ENCODE measurements at regions not wholly inside any gene's neighbourhood (a gene's known extent, or its start where the extent isn't known, plus 50 kb on each side); places are given as distances from the start of the nearest gene placed in this dataset.

DNA sequence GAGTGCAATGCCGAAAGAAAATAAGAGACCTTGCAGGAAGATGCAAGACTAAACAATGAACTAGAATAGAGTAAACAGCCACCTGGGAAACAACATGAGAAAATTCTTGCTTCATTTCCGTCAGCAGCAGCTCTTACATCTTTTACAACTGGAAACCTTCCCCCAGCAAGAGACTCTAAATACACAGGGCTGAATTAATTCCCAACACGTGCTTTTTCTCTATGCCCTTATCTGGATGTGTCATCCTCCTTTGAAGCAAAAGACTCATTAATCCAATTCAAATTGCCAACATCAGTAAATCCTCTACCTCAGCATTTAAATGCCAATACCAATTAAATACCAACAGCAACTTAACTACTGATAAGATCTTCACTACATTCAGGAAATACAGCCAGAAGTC is 99.0 kb upstream of the PDE1C start:
- Histone ChIP-seq H3K9me3 (ENCODE audit: control insufficient read depth in 2 of 2, low read length in 2 of 2) (no peaks in the 10 kb centered on the region), H3K36me3 (ENCODE audit: control insufficient read depth, insufficient read depth, low read length) (no peaks in the 10 kb centered on the region), H3K27ac (ENCODE audit: insufficient read depth, low read length, poor library complexity, severe bottlenecking) (no peak overlapping the region), H3K27me3 (ENCODE audit: control insufficient read depth, insufficient read depth, low read length) (no peaks in the 10 kb centered on the region), H3K4me3 (ENCODE audit: low read depth, low read length) (no peak overlapping the region), H3K4me1 (ENCODE audit: control insufficient read depth, insufficient read depth, low read length, poor library complexity, severe bottlenecking) (no peaks in the 10 kb centered on the region)
- Mint-ChIP-seq H3K27me3 (no peaks in the 10 kb centered on the region), H3K4me1 (no peaks in the 10 kb centered on the region), H3K27ac (no peak overlapping the region), H3K36me3 (no peaks in the 10 kb centered on the region), H3K9me3 (peaks cover 0 to 16% (median 3%) of the 10 kb centered on the region in 7 donors), H3K4me3 (no peak overlapping the region)
- ATAC-seq (ENCODE audit: low read depth in 2 of 2) (no peak), DNase-seq (no peak)

DNA sequence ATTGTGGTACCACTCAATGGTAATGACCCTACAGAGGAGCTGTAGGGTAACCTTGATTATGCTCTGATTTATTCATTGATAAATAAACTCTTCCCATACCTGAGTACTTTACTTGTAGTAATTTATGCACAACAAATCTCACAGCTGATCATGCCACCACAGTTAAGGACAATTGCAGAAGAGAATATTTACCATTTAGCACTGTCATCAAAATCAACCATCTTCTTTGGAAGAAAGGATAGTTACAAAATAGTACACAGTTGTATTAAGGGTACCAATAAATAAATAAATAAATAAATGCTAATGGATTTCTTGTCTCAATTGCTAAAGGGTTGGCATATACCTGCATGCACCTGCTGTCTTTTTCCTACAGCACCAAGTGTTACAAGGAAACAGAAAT is 97.6 kb upstream of the PDE1C start:
- no peaks in the 10 kb centered on the region for H3K36me3 ChIP-seq (ENCODE audit: control insufficient read depth, insufficient read depth, low read length)
- H3K27me3 ChIP-seq (ENCODE audit: control insufficient read depth, insufficient read depth, low read length) = no peaks in the 10 kb centered on the region
- no peak overlapping the region for H3K4me3 ChIP-seq (ENCODE audit: low read depth, low read length)
- H3K27ac ChIP-seq (ENCODE audit: insufficient read depth, low read length, poor library complexity, severe bottlenecking) = no peak overlapping the region
- DNase-seq (no peak), ATAC-seq (ENCODE audit: low read depth in 2 of 2) (no peak)
- H3K9me3 ChIP-seq (ENCODE audit: control insufficient read depth in 2 of 2, low read length in 2 of 2) = no peaks in the 10 kb centered on the region
- Mint-ChIP-seq H3K9me3 (peaks cover 0 to 15% (median 3%) of the 10 kb centered on the region in 7 donors), H3K4me1 (no peaks in the 10 kb centered on the region), H3K4me3 (no peak overlapping the region), H3K36me3 (no peaks in the 10 kb centered on the region), H3K27ac (no peak overlapping the region), H3K27me3 (no peaks in the 10 kb centered on the region)
- no peaks in the 10 kb centered on the region for H3K4me1 ChIP-seq (ENCODE audit: control insufficient read depth, insufficient read depth, low read length, poor library complexity, severe bottlenecking)

DNA sequence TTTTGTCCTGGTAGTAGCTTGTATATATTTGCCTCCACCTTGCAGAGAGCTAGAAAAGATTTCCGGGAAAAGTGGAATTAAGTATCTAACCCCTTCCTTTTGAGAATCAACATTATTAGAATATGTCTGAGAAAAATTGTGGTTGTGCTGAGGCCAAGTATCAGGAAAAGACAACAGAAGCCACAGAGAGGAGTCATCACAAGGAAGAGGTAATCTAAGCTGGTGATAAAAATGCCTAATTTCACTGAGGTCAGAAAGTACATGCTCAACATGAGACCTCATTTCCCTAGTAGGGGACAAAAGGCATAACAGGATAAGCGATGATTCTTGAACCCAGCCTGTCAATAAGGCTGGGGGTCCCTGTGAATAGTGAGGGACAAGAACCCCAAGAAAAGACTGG is 97.0 kb upstream of the PDE1C start:
- peaks cover 0 to 13% (median 3%) of the 10 kb centered on the region in 7 donors for H3K9me3 Mint-ChIP-seq
- Histone ChIP-seq H3K27me3 (ENCODE audit: control insufficient read depth, insufficient read depth, low read length) (no peaks in the 10 kb centered on the region), H3K36me3 (ENCODE audit: control insufficient read depth, insufficient read depth, low read length) (no peaks in the 10 kb centered on the region), H3K4me1 (ENCODE audit: control insufficient read depth, insufficient read depth, low read length, poor library complexity, severe bottlenecking) (no peaks in the 10 kb centered on the region), H3K27ac (ENCODE audit: insufficient read depth, low read length, poor library complexity, severe bottlenecking) (no peak overlapping the region), H3K9me3 (ENCODE audit: control insufficient read depth in 2 of 2, low read length in 2 of 2) (no peaks in the 10 kb centered on the region), H3K4me3 (ENCODE audit: low read depth, low read length) (no peak overlapping the region)
- H3K27me3 Mint-ChIP-seq = no peaks in the 10 kb centered on the region
- ATAC-seq (ENCODE audit: low read depth in 2 of 2) (no peak), DNase-seq (no peak)
- H3K4me1 Mint-ChIP-seq = no peaks in the 10 kb centered on the region
- H3K36me3 Mint-ChIP-seq = no peaks in the 10 kb centered on the region
- no peak overlapping the region for H3K27ac Mint-ChIP-seq
- no peak overlapping the region for H3K4me3 Mint-ChIP-seq

DNA sequence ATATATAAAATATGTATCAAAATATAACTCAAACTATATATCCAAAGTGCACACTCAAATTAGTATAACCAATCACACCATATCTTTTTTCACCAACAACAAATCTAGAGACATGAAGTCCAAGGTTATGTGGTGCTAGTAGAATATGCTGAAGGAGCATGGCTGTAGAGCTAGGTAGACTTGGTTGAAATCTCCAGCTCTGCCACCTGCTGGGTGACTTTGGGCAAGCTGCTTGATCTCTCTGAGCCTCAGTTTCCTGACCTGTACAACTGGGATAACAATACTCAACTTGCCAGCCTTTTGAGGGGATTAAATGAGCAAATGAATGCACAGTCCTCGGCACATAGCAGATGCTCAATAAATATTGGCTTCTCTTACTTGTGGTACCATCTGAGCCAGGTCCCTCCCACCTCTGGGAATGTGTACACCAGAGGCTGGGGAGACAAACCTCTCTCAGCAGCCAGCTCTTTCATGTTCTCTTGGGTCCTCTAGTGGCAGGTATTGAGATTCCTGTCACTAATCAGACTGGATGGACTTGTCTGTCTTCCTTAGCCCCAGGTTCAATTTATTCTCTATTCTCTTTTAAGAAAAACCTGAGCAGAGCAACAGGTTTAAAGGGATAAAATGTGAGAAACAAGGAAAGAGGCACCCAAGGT is 94.3 kb upstream of the PDE1C start:
- no peaks in the 10 kb centered on the region for H3K36me3 Mint-ChIP-seq
- no peaks in the 10 kb centered on the region for H3K4me1 Mint-ChIP-seq
- no peak overlapping the region for H3K27ac Mint-ChIP-seq
- H3K4me3 ChIP-seq (ENCODE audit: low read depth, low read length) = no peak overlapping the region
- no peaks in the 10 kb centered on the region for H3K36me3 ChIP-seq (ENCODE audit: control insufficient read depth, insufficient read depth, low read length)
- H3K27ac ChIP-seq (ENCODE audit: insufficient read depth, low read length, poor library complexity, severe bottlenecking) = no peak overlapping the region
- DNase-seq (no peak), ATAC-seq (ENCODE audit: low read depth in 2 of 2) (no peak)
- no peaks in the 10 kb centered on the region for H3K4me1 ChIP-seq (ENCODE audit: control insufficient read depth, insufficient read depth, low read length, poor library complexity, severe bottlenecking)
- peaks cover 0 to 5% (median 2%) of the 10 kb centered on the region in 7 donors for H3K9me3 Mint-ChIP-seq
- no peak overlapping the region for H3K4me3 Mint-ChIP-seq
- no peaks in the 10 kb centered on the region for H3K27me3 Mint-ChIP-seq
- H3K9me3 ChIP-seq (ENCODE audit: control insufficient read depth in 2 of 2, low read length in 2 of 2) = no peaks in the 10 kb centered on the region
- H3K27me3 ChIP-seq (ENCODE audit: control insufficient read depth, insufficient read depth, low read length) = no peaks in the 10 kb centered on the region

DNA sequence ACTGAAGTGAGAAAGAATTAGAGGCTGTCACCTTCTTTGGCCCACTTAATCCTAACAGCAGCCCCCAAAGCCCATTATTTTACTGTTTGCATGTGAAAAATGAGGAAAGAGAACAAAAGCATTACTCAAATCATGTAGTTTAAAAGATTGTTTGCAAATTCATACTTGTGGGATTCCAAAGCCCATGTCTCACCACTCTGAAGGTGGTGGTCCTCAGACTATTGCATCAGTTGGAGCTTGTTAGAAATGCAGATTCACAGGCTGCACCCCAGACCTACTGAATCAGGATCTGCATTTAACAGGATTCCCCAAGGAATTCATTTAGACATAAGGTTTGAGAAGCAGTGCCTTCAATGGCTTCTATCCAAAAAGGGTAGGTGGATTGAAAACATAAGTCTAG is 93.7 kb upstream of the PDE1C start:
- Histone ChIP-seq H3K36me3 (ENCODE audit: control insufficient read depth, insufficient read depth, low read length) (no peaks in the 10 kb centered on the region), H3K4me3 (ENCODE audit: low read depth, low read length) (no peak overlapping the region), H3K9me3 (ENCODE audit: control insufficient read depth in 2 of 2, low read length in 2 of 2) (no peaks in the 10 kb centered on the region), H3K27me3 (ENCODE audit: control insufficient read depth, insufficient read depth, low read length) (no peaks in the 10 kb centered on the region), H3K4me1 (ENCODE audit: control insufficient read depth, insufficient read depth, low read length, poor library complexity, severe bottlenecking) (no peaks in the 10 kb centered on the region), H3K27ac (ENCODE audit: insufficient read depth, low read length, poor library complexity, severe bottlenecking) (no peak overlapping the region)
- no peak for ATAC-seq (ENCODE audit: low read depth in 2 of 2)
- H3K36me3 Mint-ChIP-seq = no peaks in the 10 kb centered on the region
- H3K4me3 Mint-ChIP-seq = no peak overlapping the region
- DNase-seq = no peak
- no peaks in the 10 kb centered on the region for H3K4me1 Mint-ChIP-seq
- H3K9me3 Mint-ChIP-seq = peaks cover 0 to 5% (median 2%) of the 10 kb centered on the region in 7 donors
- H3K27ac Mint-ChIP-seq = no peak overlapping the region
- no peaks in the 10 kb centered on the region for H3K27me3 Mint-ChIP-seq

DNA sequence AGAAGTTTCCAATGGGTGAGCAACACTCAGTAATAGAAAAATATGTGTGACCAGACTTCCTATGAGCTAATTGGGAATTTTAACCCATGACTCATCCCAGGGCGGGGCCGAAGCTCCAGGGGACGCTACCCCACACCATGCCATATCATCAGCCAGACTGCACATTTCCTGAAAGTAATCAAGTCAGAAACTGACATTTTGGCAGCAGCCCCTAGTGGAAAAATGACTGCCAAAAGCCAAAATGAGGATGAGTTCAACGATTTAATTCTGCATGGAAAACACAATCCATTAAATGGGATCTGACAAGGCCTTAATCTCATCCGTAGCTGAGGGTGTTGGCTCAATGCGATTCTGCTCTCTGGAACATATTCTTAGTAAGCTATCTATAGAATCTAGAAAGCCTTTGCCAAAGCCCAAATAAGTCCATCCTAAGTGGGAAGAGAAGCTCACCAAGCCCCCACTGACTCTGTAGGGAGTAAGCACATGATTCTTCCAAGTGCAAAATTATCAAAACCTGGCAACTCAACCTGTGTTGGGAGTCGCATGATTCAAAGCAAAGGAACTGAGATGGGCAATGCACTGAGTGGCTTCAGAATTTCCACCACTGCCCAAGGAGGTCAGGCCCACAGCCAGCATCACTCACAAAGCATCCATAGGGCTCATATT is 93.1 kb upstream of the PDE1C start:
- Histone ChIP-seq H3K36me3 (ENCODE audit: control insufficient read depth, insufficient read depth, low read length) (no peaks in the 10 kb centered on the region), H3K4me3 (ENCODE audit: low read depth, low read length) (no peak overlapping the region), H3K9me3 (ENCODE audit: control insufficient read depth in 2 of 2, low read length in 2 of 2) (no peaks in the 10 kb centered on the region), H3K27ac (ENCODE audit: insufficient read depth, low read length, poor library complexity, severe bottlenecking) (no peak overlapping the region), H3K4me1 (ENCODE audit: control insufficient read depth, insufficient read depth, low read length, poor library complexity, severe bottlenecking) (no peaks in the 10 kb centered on the region), H3K27me3 (ENCODE audit: control insufficient read depth, insufficient read depth, low read length) (no peaks in the 10 kb centered on the region)
- Mint-ChIP-seq H3K4me3 (no peak overlapping the region), H3K27ac (no peak overlapping the region), H3K9me3 (peaks cover 0 to 5% (median 2%) of the 10 kb centered on the region in 7 donors), H3K4me1 (no peaks in the 10 kb centered on the region), H3K36me3 (no peaks in the 10 kb centered on the region), H3K27me3 (no peaks in the 10 kb centered on the region)
- ATAC-seq (ENCODE audit: low read depth in 2 of 2) (no peak), DNase-seq (no peak)

DNA sequence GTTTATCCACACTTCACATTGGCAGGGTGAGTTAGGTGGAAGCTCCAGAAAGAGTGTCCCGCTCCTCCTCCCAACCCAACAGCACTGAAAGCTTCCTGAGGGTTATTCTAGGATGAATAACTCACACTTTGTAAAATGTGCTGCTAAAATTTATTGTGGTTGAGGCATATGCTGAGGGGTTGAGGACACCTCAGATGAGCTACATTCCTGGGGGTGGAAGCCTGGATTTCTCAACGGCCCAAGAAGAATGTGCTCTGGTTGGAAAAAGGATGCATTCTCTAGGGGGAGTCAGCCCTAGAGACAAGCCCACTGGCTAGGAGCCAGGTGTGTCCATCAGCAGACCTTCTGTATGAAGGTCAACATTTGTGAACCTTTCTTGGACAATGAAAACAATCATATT is 91.5 kb upstream of the PDE1C start:
- no peaks in the 10 kb centered on the region for H3K36me3 Mint-ChIP-seq
- ATAC-seq (ENCODE audit: low read depth in 2 of 2) (no peak), DNase-seq (no peak)
- no peaks in the 10 kb centered on the region for H3K4me1 Mint-ChIP-seq
- H3K9me3 ChIP-seq (ENCODE audit: control insufficient read depth in 2 of 2, low read length in 2 of 2) = no peaks in the 10 kb centered on the region
- no peak overlapping the region for H3K4me3 Mint-ChIP-seq
- peaks cover 0 to 5% (median 0%) of the 10 kb centered on the region in 7 donors for H3K9me3 Mint-ChIP-seq
- no peak overlapping the region for H3K27ac ChIP-seq (ENCODE audit: insufficient read depth, low read length, poor library complexity, severe bottlenecking)
- no peaks in the 10 kb centered on the region for H3K27me3 Mint-ChIP-seq
- H3K36me3 ChIP-seq (ENCODE audit: control insufficient read depth, insufficient read depth, low read length) = no peaks in the 10 kb centered on the region
- no peak overlapping the region for H3K4me3 ChIP-seq (ENCODE audit: low read depth, low read length)
- no peaks in the 10 kb centered on the region for H3K27me3 ChIP-seq (ENCODE audit: control insufficient read depth, insufficient read depth, low read length)
- no peaks in the 10 kb centered on the region for H3K4me1 ChIP-seq (ENCODE audit: control insufficient read depth, insufficient read depth, low read length, poor library complexity, severe bottlenecking)
- H3K27ac Mint-ChIP-seq = no peak overlapping the region
